ENCODE measurements at regions not wholly inside any gene's neighbourhood (a gene's known extent, or its start where the extent isn't known, plus 50 kb on each side); places are given as distances from the start of the nearest gene placed in this dataset.

DNA sequence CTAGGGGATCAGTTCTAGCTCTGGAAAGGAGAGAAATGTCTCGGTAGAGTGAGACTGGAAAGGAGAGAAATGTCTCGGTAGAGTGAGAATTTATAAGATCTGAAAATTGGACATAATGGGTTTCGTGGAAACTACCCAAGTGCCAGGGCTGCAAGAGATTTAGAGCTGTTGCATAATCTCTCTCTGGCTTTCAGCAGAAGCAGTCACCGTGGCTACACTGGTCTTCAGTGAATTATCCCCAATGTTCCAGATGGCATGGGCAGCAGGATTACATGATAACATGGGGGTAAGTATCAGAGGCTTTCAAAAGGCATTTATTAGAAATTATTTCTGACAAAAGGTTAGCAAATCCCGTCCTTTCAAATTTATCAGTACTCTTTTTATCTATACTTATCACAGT is 435.5 kb downstream of the NKX6-1 start:
- no peak for ATAC-seq
- no peak for DNase-seq (ENCODE audit: missing footprints)
- intact Hi-C loops (cut with DNase I), result no loop called here

DNA sequence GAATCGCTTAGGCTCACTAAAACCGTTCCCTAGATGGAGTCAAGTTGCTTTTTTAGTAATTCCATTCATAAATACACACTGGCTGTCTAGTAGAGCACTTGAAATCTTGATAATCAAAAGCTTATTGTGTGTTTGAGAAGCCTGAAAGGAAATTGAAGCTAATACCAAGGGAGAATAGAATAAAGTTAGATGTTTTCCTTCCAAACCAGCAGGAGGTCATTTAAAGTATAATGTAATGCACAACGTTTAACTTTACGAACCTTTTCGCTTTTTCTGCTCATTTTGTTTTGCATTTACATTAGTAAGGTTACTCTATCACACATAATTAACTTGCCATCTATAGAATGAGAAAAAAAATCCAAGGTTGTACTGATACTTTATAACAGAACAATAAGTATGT is 440.9 kb downstream of the NKX6-1 start:
- no peak for ATAC-seq
- intact Hi-C loops (cut with DNase I), result no loop called here
- DNase-seq (ENCODE audit: missing footprints), result no peak

DNA sequence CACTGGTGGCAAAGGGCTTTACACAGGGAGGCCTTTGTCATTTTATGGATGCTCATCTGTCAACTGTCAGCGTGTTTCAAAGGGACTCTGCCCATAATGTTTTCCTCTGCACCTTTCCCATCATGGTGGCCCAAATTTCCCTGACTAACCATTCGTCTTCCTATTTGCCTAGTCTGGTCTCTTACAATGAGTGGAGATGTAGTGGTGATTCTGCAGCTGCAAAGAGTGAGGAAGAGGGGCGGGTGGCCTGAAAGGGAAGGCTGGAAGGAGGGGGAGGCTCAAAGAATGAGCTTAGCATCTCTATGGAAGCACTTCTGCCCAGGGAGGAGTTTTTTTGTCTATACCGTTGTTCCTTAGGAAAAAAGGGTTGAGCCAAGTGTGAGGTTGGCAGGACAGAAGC is 447.5 kb downstream of the NKX6-1 start:
- ATAC-seq, result no peak
- intact Hi-C loops (cut with DNase I), result no loop called here
- no peak for DNase-seq (ENCODE audit: missing footprints)

DNA sequence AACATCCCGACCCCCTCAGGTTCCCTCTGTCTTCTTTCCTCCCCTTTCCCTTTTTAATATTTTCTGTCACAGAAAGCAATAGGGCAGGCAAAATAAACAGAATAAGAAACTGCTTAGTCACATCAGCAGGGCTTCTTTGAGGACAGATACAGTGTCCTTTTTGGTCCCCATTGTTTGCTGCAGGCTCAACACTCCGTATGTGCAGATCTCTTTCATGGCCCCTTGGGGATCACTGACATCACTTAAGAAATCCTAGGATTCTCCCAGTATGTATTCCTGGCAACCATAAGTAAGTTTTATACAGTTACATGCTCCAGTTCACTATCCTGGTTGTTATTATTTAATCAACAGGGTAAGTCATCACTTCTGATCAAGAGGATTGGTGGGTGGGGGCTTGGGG is 448.0 kb downstream of the NKX6-1 start:
- intact Hi-C loops (cut with DNase I), result no loop called here
- ATAC-seq (no peak), DNase-seq (ENCODE audit: missing footprints) (no peak)

DNA sequence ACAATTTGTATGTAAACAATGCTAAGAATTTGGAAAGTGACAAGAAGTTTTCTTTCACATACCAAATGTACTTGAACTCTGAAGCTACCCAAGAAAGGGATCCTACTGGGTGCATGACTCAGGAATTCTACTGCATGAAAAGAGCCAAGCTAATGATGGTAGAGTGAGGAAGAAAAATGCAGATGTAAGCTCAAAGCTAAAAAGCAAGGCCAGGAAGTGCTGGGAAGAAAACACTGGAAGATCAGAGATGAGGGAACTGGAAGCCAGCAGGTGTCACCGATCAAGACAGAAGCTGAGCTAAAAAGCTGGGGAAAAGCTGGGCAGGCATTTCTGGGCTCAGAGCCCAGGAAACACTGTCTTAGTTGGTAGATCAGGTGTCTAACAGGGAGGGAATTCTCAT is 449.1 kb downstream of the NKX6-1 start:
- DNase-seq (ENCODE audit: missing footprints) (no peak), ATAC-seq (no peak)
- intact Hi-C loops (cut with DNase I), result no loop called here

DNA sequence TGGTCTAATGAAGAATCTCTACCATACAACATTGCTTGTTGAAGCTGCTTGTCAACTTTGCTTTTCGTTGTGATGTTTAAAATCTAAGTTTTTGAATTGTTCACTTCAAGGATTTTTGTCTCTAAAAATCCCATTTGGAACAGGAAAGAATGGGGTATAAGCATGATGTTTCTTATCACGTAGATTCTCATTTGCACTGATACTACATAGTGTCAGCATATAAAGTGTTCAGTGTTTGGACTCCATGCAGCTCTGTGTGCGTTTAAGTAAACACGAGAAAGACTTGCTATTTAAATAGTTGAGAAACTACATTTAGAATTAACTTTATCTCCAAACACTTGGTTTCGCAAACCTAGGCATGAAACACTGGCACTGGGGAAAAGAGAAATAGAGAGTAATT is 452.5 kb downstream of the NKX6-1 start:
- intact Hi-C loops (cut with DNase I), result no loop called here
- ATAC-seq (no peak), DNase-seq (ENCODE audit: missing footprints) (no peak)

DNA sequence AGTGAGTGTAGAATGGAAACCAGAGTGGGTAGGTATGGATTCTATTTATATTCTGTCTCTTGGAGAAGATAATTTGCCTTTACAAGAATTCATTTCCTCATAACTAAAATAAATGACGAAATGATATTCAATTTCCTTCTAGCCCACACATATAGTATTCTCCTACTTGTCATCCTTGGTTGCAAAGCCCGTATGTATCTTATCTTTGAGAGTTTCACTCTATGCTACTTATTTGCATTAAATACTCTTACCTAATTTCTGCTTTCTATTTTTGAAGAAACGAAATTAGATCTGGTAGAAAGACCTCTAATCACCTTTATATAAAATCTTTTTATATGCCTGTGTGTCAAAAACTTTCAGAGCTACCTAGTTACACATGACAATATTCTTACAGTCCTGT is 457.7 kb downstream of the NKX6-1 start:
- ATAC-seq (no peak), DNase-seq (ENCODE audit: missing footprints) (no peak)
- intact Hi-C loops (cut with DNase I), result no loop called here

DNA sequence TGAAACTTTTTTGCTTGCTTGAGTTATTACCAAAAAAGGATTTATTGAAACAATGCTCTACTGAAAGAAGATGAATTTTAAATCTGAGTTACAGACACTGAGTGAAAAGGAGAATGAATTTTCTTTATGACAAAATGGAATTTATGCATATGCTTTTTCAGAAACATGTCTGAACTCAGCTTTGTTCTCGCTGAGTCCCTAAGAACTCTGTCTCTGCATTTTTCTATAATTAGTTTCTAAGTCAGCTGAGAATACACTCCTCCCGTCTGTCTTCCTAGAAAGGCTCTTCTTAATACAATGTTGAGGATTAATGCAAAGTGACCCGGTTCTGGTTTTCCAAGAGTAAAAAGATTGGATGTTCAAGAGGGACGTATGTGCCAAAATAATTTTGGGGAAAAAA is 463.5 kb downstream of the NKX6-1 start:
- intact Hi-C loops (cut with DNase I), result no loop called here
- DNase-seq (ENCODE audit: missing footprints) (no peak), ATAC-seq (no peak)

DNA sequence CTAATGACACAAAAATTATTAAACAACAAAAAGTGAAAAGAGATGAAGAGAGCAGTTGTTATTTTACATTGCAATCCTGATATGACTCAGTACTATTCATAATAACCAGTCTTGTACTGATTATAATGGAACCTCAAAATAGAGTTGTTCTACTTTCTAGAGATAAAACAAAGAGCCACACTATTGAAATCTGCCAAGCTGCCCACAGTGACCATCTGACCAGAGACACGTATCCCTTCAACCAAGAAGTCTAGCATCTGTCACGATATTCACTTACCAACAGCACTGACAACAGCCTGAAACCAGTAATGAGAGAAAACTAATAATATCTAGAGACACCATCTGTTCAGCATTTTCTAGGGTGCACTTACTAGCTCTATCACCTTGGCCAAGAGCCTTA is 466.7 kb downstream of the NKX6-1 start:
- no peak for DNase-seq (ENCODE audit: missing footprints)
- intact Hi-C loops (cut with DNase I), result no loop called here
- ATAC-seq, result no peak

DNA sequence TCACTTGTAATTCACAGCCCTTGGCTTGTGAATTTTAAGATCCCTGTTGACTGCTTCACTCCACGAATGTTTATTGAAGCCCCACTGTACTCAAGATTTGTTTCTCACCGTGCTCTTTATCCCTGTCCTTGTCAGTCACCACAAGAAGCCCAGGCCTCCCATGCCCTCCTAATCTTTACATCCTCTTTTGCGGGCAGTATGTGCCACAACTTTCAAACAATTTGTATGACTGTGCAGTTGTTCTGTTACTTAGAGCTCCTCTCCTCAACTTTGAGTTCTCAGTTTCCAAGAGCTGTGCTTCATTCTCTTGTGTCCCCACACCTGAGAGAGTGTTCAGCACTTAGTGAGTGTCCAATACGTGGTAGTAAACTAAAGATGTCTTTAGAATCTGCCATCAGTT is 467.7 kb downstream of the NKX6-1 start:
- intact Hi-C loops (cut with DNase I), result no loop called here
- no peak for ATAC-seq
- DNase-seq (ENCODE audit: missing footprints), result no peak

DNA sequence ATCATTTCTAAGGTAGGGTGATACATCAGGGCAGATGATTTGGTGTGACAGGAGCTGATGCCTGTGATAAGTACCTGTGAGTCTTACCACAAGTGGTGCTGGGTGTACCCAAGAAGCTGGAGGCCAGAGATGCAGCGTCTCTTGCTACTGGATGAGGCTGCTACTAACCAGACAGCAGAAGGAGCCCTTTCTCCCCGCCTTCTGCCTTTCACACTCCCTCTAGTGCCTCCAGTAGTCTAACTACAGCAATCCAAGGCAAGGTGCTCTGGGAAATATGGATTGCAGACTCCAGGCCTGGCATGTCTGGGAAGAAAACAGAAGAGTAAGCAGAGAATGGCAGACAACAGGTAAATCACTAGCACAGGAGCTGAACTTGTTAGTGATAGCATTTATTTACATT is 470.8 kb downstream of the NKX6-1 start:
- intact Hi-C loops (cut with DNase I), result no loop called here
- ATAC-seq, result no peak

DNA sequence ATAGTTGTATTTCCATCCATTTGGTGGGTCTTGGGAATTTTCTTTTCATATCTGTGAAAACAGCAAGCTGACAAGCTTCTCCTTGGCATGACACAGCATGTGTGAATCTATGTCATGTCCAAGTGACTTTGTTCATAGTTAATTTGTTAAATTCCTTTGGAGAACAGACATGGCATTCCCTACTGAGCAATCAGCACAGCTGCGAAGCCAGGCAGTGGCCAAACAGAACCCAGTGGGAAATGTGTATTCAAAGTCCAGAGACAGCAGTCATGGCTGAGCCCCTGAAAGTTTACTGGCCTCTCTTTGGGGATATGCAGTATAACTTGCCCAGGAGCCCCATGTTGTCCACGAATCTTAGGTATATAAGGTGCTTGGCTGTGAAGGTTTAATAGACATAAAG is 474.7 kb downstream of the NKX6-1 start:
- intact Hi-C loops (cut with DNase I), result no loop called here
- DNase-seq (ENCODE audit: missing footprints) (no peak), ATAC-seq (no peak)

More for the DNA sequence above, 470.8 kb downstream of the NKX6-1 start:
- DNase-seq (ENCODE audit: missing footprints), result no peak

DNA sequence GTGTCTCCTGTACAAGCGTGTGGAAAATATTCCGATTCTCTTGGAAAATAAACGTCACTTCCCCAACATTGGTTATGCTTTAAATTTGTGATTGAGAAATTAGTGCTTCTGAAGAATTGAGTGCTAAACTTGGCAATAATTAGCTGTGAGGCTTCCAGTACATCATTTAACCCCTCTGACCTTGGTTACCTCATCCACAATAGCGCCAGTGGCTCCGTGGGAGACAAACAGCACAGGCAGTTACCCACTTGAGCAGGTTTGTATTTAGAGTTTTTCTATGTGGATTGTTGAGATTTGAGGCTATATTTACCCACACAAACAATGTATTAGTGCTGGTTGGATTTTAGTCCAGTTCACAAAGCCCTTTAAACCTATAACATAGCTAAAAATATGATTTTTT is 476.5 kb downstream of the NKX6-1 start:
- no peak for ATAC-seq
- DNase-seq (ENCODE audit: missing footprints), result no peak
- intact Hi-C loops (cut with DNase I), result no loop called here

DNA sequence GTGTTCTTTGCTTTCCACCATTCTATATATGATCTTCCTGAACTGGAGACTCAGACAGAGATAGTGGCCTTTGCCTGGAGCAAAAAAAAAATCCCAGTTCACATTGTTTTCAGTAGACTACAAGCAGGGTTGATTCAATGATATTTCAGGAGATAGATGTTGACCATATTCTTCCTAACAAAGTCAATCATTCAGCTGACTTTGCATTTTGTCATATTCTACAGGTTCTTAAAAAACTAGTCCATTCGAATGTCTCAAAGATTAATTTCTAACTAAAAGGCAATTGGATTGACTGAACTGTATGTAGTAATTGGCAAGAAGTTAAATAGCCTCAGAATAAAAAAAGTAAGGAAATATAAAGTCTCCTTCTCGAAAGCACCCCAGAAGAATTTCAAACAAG is 479.5 kb downstream of the NKX6-1 start:
- ATAC-seq, result no peak
- intact Hi-C loops (cut with DNase I), result no loop called here
- no peak for DNase-seq (ENCODE audit: missing footprints)

DNA sequence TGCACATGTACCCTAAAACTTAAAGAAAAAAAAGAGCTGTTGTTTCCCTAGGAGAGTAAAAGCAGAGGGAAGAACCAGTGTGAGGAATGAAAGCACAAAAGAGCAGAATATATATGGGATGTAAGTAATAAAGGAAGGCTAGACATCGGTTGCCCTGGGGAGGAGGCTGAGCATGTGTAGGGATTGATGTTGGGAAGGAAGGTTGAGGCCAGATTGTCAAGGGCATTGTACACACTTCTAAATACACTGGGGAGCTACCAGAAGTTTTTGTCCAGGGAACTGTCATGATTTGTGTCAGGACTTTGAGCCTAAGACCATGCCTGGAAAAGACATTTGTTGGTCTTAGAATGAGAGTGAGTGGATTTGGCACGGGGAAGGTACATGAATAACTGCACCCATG is 467.1 kb downstream of the GPAT3 start:
- ATAC-seq (no peak), DNase-seq (ENCODE audit: missing footprints) (no peak)
- intact Hi-C loops (cut with DNase I), result no loop called here

DNA sequence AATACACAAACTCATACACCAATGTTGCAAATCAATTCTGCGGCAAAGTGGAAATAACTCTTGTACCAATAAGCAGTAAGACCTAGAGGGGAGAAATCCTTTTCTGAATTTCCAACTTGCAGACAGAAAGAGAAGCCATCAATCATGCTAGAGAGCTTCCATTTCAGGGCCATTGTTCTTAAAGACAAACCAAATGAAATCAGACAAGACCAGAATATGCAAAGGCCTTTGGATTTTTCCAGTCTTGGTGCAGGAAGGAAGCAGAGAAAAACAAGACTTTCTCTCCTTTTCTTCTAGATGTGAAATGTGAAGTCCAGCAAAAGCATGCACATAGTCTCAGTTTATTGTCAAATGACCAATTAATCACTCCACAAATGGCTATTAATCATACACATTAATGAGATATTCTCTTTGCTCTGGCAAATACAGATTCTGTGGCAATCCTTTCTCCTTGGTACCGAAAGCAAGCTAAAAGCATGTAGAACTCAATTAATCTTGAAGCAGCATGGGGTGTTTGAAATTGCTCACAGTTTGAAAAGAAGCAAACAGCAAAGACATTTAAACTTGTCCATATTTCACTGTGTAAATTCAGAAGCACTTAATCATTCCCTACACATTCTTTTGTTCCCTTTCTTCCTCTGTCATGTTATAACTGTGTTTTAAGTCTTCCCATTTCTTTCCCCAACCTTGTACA is 466.1 kb downstream of the GPAT3 start:
- intact Hi-C loops (cut with DNase I), result no loop called here
- DNase-seq (ENCODE audit: missing footprints) (no peak), ATAC-seq (no peak)

DNA sequence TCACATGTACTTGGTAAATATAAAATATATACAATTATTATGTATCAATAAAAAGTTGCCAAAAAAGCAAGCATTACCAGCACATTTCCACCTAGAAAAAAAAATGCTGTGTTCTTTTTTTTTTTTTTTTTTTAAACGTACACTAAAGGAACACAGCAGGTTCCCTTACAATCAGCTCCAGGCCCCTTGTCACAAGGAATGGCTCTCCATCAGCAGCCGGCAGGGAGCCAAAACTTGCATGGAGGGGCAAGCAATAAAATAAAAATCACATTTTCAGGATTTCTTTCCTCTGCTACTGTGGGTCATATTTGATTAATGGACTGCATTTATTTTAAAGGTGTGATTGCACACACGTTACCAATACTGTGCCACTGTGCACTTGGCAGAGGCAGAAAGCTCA is 460.3 kb downstream of the GPAT3 start:
- intact Hi-C loops (cut with DNase I), result no loop called here
- DNase-seq (ENCODE audit: missing footprints) (no peak), ATAC-seq (no peak)

DNA sequence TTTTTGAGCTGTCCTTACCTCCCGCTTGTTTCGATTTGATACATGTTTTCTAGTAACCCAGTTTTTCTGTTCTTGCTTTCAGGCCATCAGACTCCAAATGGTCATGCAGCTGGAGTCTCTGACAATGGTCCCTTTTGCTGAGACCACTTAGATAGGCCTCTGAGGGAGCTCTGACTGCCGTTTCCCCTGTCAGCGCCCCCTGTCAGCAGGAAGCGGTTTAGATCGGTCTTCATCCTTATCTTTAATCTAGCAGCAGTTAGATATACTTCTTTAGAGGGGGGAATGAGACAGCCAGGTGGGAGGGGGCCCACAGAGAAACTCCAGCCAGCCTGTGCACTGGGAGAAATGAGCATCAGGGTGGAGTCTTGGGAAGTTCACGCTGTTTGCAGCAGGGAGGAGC is 457.9 kb downstream of the GPAT3 start:
- intact Hi-C loops (cut with DNase I), result no loop called here
- ATAC-seq (no peak), DNase-seq (ENCODE audit: missing footprints) (no peak)

DNA sequence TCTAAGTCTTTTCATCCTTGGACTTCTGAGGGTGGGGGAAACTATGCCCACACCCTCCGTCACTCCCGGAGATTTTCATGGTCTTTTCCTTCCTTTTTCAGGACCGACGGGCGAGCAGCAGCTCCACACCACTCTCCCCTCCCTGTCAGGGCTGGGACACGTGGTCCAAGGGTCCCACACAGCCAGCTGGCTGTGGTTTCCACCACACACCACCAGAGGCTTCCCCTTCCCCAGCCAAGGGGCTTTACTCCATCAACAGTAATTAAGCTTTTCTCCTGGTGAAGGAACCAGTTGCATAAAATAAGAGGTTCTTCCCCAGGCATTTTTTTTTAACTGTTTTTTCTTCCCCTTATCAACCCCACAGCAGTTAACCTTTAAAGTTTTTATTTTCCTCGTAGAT is 453.9 kb downstream of the GPAT3 start:
- DNase-seq (ENCODE audit: missing footprints) (no peak), ATAC-seq (no peak)
- intact Hi-C loops (cut with DNase I), result no loop called here

DNA sequence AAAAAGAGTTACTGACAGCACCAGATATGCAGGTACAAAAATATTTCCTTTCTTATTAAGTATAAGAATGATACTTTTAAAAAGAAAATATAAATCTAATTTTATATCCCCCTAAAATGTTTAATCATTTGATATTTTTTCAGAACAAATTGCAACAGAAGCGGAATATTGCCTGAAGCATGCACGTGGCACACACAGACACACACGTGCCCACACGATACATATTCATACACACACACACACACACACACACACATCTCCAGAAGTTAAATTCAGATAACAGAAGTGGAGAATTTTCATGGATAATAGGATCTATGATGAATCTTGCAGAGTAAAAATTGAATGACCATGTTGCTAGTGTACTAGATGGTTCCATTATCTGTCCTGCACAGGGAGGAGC is 445.2 kb downstream of the GPAT3 start:
- ATAC-seq (no peak), DNase-seq (ENCODE audit: missing footprints) (no peak)
- intact Hi-C loops (cut with DNase I), result no loop called here

DNA sequence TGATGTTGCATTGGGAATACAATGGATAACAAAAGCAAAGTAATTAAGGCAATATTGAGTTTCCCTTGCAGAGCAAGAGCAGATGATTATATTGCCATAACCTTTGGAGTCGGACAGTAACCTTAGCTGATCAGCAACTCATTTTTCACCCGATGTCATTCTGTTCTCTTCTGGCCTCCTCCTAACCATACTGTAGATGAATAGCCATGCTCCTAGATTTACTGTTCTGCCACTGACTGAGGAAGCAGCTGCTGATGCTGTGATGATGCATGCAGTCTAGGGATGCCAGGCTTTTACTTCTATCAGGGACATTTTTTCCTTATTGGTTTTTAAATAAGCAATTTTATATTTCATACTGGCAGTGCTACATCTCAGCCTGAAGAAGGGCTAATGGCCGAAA is 443.9 kb downstream of the GPAT3 start:
- intact Hi-C loops (cut with DNase I), result no loop called here
- ATAC-seq (no peak), DNase-seq (ENCODE audit: missing footprints) (no peak)
